ENCODE measurements at regions not wholly inside any gene's neighbourhood (a gene's known extent, or its start where the extent isn't known, plus 50 kb on each side); places are given as distances from the start of the nearest gene placed in this dataset.
"Not testable (repeated sequence)": the region's sequence is repeated elsewhere in the genome, so short reads cannot be mapped to it uniquely, and the experiment has no call there.

DNA sequence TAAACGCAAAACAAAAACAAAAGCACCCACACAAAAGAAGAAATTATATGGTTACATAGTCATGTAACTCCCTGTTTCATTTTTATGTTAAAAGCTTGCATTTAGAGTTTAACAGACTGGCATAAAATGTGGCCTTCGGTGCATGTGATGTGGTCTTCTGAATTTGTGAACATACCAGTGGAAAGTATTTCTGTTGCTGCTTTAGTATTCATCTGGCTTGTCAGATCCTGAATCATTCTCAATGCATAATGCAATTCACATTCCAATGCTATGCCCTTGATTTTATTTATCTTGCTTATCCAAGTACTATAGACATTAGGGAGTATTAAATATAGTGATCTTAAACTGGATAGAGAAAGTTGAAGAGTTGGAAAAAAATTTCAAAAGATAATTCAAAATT is 740.2 kb upstream of the ZNF608 start:
- H3K36me3 ChIP-seq (ENCODE audit: control insufficient read depth, insufficient read depth, low read length): no peaks in the 10 kb centered on the region
- DNase-seq (ENCODE audit: low read depth, low spot score): no peak
- no peaks in the 10 kb centered on the region for H3K27me3 ChIP-seq (ENCODE audit: control insufficient read depth, insufficient read depth, low read length)
- H3K9me3 ChIP-seq (ENCODE audit: control insufficient read depth, insufficient read depth, low read length): no peaks in the 10 kb centered on the region
- no CpG with 5 or more reads among the region's 2 CpGs for WGBS (ENCODE audit: insufficient coverage, insufficient read length)
- no peaks in the 10 kb centered on the region for H3K4me1 ChIP-seq (ENCODE audit: control insufficient read depth, insufficient read depth, low read length)
- H3K27ac ChIP-seq (ENCODE audit: low read length): no peak overlapping the region
- H3K4me3 ChIP-seq (ENCODE audit: low read length): no peak overlapping the region

DNA sequence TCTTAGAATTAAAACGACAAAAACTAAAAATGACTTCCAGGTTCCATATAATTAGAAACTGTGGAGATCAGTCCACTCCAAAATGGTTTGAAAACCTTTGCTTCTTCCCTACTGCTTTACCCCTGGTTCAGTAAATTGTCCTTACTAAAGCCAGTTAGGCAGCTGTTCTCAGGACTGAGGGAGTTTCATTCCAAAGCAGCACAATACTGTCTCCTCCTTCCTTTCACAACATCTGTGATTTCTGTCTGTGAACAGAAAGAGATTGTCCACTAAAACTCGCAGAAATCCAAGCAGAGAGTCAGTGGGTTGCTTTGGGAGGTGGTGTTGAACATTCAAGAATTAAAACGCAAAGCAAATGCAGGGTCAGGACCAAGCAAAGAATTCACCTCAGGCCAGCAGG is 740.8 kb upstream of the ZNF608 start:
- no peaks in the 10 kb centered on the region for H3K36me3 ChIP-seq (ENCODE audit: control insufficient read depth, insufficient read depth, low read length)
- DNase-seq (ENCODE audit: low read depth, low spot score): no peak
- WGBS (ENCODE audit: insufficient coverage, insufficient read length): no CpG with 5 or more reads among the region's 3 CpGs
- no peak overlapping the region for H3K4me3 ChIP-seq (ENCODE audit: low read length)
- H3K27me3 ChIP-seq (ENCODE audit: control insufficient read depth, insufficient read depth, low read length): no peaks in the 10 kb centered on the region
- H3K4me1 ChIP-seq (ENCODE audit: control insufficient read depth, insufficient read depth, low read length): no peaks in the 10 kb centered on the region
- no peaks in the 10 kb centered on the region for H3K9me3 ChIP-seq (ENCODE audit: control insufficient read depth, insufficient read depth, low read length)
- H3K27ac ChIP-seq (ENCODE audit: low read length): no peak overlapping the region

DNA sequence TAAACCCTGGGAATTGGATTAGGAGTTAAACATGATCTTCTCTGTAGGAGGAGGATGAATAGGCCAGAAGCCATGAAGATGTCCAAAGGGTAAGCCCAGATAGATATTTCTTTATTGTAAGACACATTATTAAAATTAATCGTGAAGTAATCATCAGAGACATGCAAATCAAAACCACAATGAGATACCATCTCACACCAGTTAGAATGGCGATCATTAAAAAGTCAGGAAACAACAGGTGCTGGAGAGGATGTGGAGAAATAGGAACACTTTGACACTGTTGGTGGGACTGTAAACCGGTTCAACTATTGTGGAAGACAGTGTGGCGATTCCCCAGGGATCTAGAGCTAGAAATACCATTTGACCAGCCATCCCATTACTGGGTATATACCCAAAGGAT is 741.2 kb upstream of the ZNF608 start:
- no CpG with 5 or more reads among the region's 4 CpGs for WGBS (ENCODE audit: insufficient coverage, insufficient read length)
- H3K27ac ChIP-seq (ENCODE audit: low read length): not testable (repeated sequence)

GRCh38 chr5:125489146-125489545 is 742.7 kb upstream of the ZNF608 start:
- no CpG with 5 or more reads among the region's 2 CpGs for WGBS (ENCODE audit: insufficient coverage, insufficient read length)
- DNase-seq (ENCODE audit: low read depth, low spot score): no peak
- H3K27me3 ChIP-seq (ENCODE audit: control insufficient read depth, insufficient read depth, low read length): no peaks in the 10 kb centered on the region
- no peaks in the 10 kb centered on the region for H3K4me1 ChIP-seq (ENCODE audit: control insufficient read depth, insufficient read depth, low read length)
- H3K4me3 ChIP-seq (ENCODE audit: low read length): no peak overlapping the region
- H3K9me3 ChIP-seq (ENCODE audit: control insufficient read depth, insufficient read depth, low read length): no peaks in the 10 kb centered on the region
- no peaks in the 10 kb centered on the region for H3K36me3 ChIP-seq (ENCODE audit: control insufficient read depth, insufficient read depth, low read length)
- no peak overlapping the region for H3K27ac ChIP-seq (ENCODE audit: low read length)

More for the DNA sequence above, 741.2 kb upstream of the ZNF608 start:
- not testable (repeated sequence) for H3K9me3 ChIP-seq (ENCODE audit: control insufficient read depth, insufficient read depth, low read length); H3K27me3 ChIP-seq (ENCODE audit: control insufficient read depth, insufficient read depth, low read length); H3K36me3 ChIP-seq (ENCODE audit: control insufficient read depth, insufficient read depth, low read length); DNase-seq (ENCODE audit: low read depth, low spot score); H3K4me3 ChIP-seq (ENCODE audit: low read length); H3K4me1 ChIP-seq (ENCODE audit: control insufficient read depth, insufficient read depth, low read length)

DNA sequence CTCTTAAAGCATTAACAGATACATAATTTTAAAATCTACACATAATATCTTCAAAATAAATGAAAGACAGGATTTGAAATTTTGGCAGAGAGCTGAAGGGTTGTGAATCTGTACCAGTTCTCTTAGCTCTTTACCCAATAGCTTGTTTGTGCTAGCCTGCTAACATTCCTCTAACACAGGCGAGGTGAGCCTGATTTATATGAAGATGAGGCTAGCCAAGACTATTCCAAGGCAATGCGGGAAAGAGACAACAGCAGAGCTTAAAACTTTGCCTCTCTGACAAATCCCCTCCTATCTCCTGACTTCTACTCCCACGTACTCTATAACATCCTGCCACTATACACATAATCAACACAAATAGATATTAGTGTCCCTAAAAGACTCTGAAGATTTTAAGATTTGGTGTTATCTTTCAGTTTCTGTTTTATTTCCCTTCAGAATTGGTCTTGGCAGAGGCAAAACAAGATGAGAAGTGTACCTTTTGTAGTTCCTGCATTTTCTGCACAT is 745.6 kb upstream of the ZNF608 start:
- H3K36me3 ChIP-seq (ENCODE audit: control insufficient read depth, insufficient read depth, low read length): no peaks in the 10 kb centered on the region
- no peaks in the 10 kb centered on the region for H3K9me3 ChIP-seq (ENCODE audit: control insufficient read depth, insufficient read depth, low read length)
- DNase-seq (ENCODE audit: low read depth, low spot score): no peak
- no peaks in the 10 kb centered on the region for H3K4me1 ChIP-seq (ENCODE audit: control insufficient read depth, insufficient read depth, low read length)
- H3K27ac ChIP-seq (ENCODE audit: low read length): no peak overlapping the region
- no CpG with 5 or more reads among the region's 3 CpGs for WGBS (ENCODE audit: insufficient coverage, insufficient read length)
- no peak overlapping the region for H3K4me3 ChIP-seq (ENCODE audit: low read length)
- H3K27me3 ChIP-seq (ENCODE audit: control insufficient read depth, insufficient read depth, low read length): no peaks in the 10 kb centered on the region

DNA sequence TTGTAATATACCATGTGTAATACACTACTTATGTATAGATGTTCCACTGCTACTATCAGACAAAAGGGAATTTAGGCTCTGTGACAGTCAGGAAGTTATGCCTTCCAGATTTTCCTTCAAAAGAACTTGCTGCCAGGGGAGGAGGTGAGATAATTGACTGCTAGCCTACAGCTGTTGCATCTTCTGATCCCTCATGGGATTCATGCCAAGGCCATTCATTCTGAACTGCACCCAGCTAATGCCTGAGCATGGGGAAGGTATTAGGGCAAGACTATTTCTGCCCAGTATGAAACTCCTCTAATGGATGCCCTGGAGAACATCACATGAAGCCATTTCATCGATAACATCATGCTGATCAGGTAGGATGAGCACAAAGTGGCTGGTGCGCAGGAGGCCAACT is 746.5 kb upstream of the ZNF608 start:
- Histone ChIP-seq H3K27ac (ENCODE audit: low read length) (no peak overlapping the region), H3K27me3 (ENCODE audit: control insufficient read depth, insufficient read depth, low read length) (no peaks in the 10 kb centered on the region), H3K4me1 (ENCODE audit: control insufficient read depth, insufficient read depth, low read length) (no peaks in the 10 kb centered on the region), H3K36me3 (ENCODE audit: control insufficient read depth, insufficient read depth, low read length) (no peaks in the 10 kb centered on the region), H3K9me3 (ENCODE audit: control insufficient read depth, insufficient read depth, low read length) (no peaks in the 10 kb centered on the region), H3K4me3 (ENCODE audit: low read length) (no peak overlapping the region)
- no CpG with 5 or more reads among the region's 2 CpGs for WGBS (ENCODE audit: insufficient coverage, insufficient read length)
- no peak for DNase-seq (ENCODE audit: low read depth, low spot score)

DNA sequence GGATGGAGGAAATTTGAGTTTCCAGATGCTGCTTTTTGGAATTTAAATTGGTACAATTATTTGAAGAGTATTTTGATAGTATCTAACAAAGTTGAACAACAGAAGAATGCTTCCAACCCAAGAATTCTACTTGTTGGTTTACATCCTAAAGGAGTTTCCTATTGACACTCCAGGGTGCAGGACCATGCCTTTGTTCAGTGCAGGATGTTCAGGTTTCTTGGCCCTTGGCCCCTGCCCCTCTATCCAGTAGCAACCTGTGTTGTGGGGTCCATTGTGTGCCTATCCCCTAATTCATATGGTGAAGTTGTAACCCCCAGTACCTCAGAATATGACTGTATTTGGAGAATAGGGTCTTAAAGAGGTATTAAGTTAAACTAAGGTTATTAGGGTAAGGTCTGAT is 750.0 kb upstream of the ZNF608 start:
- Histone ChIP-seq H3K27me3 (ENCODE audit: control insufficient read depth, insufficient read depth, low read length) (no peaks in the 10 kb centered on the region), H3K4me3 (ENCODE audit: low read length) (no peak overlapping the region), H3K27ac (ENCODE audit: low read length) (no peak overlapping the region), H3K9me3 (ENCODE audit: control insufficient read depth, insufficient read depth, low read length) (no peaks in the 10 kb centered on the region), H3K4me1 (ENCODE audit: control insufficient read depth, insufficient read depth, low read length) (no peaks in the 10 kb centered on the region), H3K36me3 (ENCODE audit: control insufficient read depth, insufficient read depth, low read length) (no peaks in the 10 kb centered on the region)
- DNase-seq (ENCODE audit: low read depth, low spot score): no peak

DNA sequence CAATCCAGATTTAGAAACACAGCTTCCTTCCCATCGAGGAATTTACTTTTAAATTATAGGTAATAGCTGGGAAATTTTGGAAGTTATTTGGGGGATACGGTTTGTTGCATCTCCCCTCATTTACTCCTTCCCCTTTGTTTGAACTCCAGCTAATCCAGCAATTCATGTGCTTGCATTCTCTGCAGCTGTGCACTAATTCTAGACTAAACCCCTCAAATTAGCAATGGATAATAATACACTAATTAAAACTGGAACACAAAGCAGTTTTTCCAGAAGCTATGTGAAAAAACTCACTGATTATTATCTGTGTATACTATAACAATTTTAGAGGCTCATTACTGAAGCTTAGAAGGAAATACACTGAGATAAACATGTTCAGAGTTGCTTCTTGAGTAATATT is 751.2 kb upstream of the ZNF608 start:
- WGBS (ENCODE audit: insufficient coverage, insufficient read length): no CpG with 5 or more reads among the region's 2 CpGs
- H3K27me3 ChIP-seq (ENCODE audit: control insufficient read depth, insufficient read depth, low read length): no peaks in the 10 kb centered on the region
- H3K9me3 ChIP-seq (ENCODE audit: control insufficient read depth, insufficient read depth, low read length): no peaks in the 10 kb centered on the region
- H3K36me3 ChIP-seq (ENCODE audit: control insufficient read depth, insufficient read depth, low read length): no peaks in the 10 kb centered on the region
- no peak overlapping the region for H3K27ac ChIP-seq (ENCODE audit: low read length)
- no peak for DNase-seq (ENCODE audit: low read depth, low spot score)
- H3K4me1 ChIP-seq (ENCODE audit: control insufficient read depth, insufficient read depth, low read length): no peaks in the 10 kb centered on the region
- no peak overlapping the region for H3K4me3 ChIP-seq (ENCODE audit: low read length)

DNA sequence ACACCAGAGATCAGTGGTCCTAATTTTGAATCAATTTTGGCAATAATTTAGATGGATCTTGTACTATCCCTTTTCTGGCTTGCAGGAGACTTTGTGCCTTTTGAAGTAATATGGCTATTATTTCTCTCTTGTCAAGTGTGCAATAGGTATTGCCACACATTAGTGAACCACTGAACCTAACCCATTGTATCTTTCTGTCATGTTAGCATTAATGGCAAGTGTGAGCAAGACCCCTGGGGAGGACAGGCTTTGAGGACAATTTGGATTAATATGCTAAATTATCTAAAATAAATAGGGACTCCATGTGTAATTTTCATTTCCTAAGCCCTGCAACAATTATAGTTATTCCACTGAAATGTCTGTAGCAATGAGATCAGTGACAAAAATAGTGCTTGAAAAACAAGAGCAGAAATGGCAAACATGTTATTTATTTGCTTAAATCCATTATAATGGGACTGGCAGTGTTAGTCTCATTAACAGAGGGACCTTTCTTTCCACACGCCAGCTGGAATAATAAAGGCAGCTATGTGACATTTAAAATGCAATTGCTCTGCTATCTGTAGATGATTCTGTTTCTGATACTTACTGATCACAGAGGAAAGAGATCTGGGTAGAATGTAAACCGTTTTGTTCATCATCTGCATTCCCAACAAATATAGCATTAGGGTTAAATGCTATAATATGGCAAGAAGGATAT is 753.3 kb upstream of the ZNF608 start:
- no peak overlapping the region for H3K27ac ChIP-seq (ENCODE audit: low read length)
- no peaks in the 10 kb centered on the region for H3K4me1 ChIP-seq (ENCODE audit: control insufficient read depth, insufficient read depth, low read length)
- H3K9me3 ChIP-seq (ENCODE audit: control insufficient read depth, insufficient read depth, low read length): no peaks in the 10 kb centered on the region
- H3K4me3 ChIP-seq (ENCODE audit: low read length): no peak overlapping the region
- no peak for DNase-seq (ENCODE audit: low read depth, low spot score)
- no peaks in the 10 kb centered on the region for H3K36me3 ChIP-seq (ENCODE audit: control insufficient read depth, insufficient read depth, low read length)
- WGBS (ENCODE audit: insufficient coverage, insufficient read length): no CpG with 5 or more reads among the region's 2 CpGs
- H3K27me3 ChIP-seq (ENCODE audit: control insufficient read depth, insufficient read depth, low read length): no peaks in the 10 kb centered on the region

DNA sequence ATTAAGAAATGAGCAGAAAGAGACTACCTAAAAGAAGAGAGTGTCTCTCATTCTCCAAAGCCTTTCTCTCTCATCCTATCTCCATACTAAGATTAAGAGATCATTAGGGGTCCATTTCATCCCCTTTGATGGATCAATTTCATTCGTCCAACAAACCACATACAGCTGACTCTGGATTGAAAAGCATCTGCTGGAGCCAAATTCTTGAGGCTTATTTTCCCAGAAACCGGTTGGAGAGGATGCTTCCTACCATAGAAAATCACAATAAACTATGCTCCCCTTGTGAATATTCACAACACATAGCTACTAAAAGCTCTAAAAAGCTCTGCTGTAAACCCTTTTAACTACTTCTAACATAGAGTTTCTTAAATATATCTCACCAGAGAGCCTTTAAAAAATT is 755.0 kb upstream of the ZNF608 start:
- Histone ChIP-seq H3K36me3 (ENCODE audit: control insufficient read depth, insufficient read depth, low read length) (no peaks in the 10 kb centered on the region), H3K4me3 (ENCODE audit: low read length) (no peak overlapping the region), H3K27me3 (ENCODE audit: control insufficient read depth, insufficient read depth, low read length) (no peaks in the 10 kb centered on the region), H3K9me3 (ENCODE audit: control insufficient read depth, insufficient read depth, low read length) (no peaks in the 10 kb centered on the region), H3K27ac (ENCODE audit: low read length) (no peak overlapping the region), H3K4me1 (ENCODE audit: control insufficient read depth, insufficient read depth, low read length) (no peaks in the 10 kb centered on the region)
- no peak for DNase-seq (ENCODE audit: low read depth, low spot score)
- no CpG with 5 or more reads among the region's 2 CpGs for WGBS (ENCODE audit: insufficient coverage, insufficient read length)

- no peak overlapping the region for H3K4me3 ChIP-seq (ENCODE audit: low read length)
- no peak overlapping the region for H3K27ac ChIP-seq (ENCODE audit: low read length)
- no peaks in the 10 kb centered on the region for H3K27me3 ChIP-seq (ENCODE audit: control insufficient read depth, insufficient read depth, low read length)
- no peaks in the 10 kb centered on the region for H3K36me3 ChIP-seq (ENCODE audit: control insufficient read depth, insufficient read depth, low read length)
- H3K4me1 ChIP-seq (ENCODE audit: control insufficient read depth, insufficient read depth, low read length): no peaks in the 10 kb centered on the region
- no peaks in the 10 kb centered on the region for H3K9me3 ChIP-seq (ENCODE audit: control insufficient read depth, insufficient read depth, low read length)
- no peak for DNase-seq (ENCODE audit: low read depth, low spot score)
- WGBS (ENCODE audit: insufficient coverage, insufficient read length): 100% methylated on average over 1 of the region's 5 CpGs
Observed at GRCh38 chr5:125503946-125504345, 757.5 kb upstream of the ZNF608 start.
